ENCODE measurements at regions not wholly inside any gene's neighbourhood (a gene's known extent, or its start where the extent isn't known, plus 50 kb on each side); places are given as distances from the start of the nearest gene placed in this dataset.
A peak's percentile ranks its signal among the peaks of the same experiment; 100 is the strongest.

DNA sequence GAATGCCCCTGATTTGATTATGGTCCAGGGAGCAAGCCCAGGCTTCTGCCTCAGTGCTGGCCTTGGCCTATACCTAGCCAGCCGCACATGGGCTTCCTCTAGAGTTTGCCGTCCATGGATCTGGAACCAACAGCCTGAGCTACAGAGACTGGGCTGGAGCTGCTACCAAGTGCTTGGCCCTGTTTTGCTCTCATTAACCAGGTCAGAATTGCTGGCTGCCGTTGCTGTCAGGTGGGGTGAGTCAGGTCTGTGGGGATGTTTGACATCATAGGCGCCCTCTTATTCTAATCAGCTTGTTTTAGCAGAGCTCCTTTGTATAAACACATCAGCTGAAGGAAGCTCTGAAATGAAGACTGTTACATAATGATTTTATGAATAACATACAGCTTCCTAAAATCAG is 83.1 kb upstream of the PHACTR2 start:
- DNase-seq, result no peak

- DNase-seq, result no peak
These were observed 80.8 kb upstream of the FUCA2 start for GRCh38 chr6:143592335-143592734.

- no peak for DNase-seq
These were observed 79.9 kb upstream of the FUCA2 start for GRCh38 chr6:143591441-143591840.

- no peak for DNase-seq
These were observed 77.6 kb upstream of the FUCA2 start for GRCh38 chr6:143589162-143589561.

GRCh38 chr6:143586557-143586956 is 75.0 kb upstream of the FUCA2 start:
- DNase-seq, result no peak

GRCh38 chr6:143585716-143586115 is 74.2 kb upstream of the FUCA2 start:
- DNase-seq, result no peak

DNA sequence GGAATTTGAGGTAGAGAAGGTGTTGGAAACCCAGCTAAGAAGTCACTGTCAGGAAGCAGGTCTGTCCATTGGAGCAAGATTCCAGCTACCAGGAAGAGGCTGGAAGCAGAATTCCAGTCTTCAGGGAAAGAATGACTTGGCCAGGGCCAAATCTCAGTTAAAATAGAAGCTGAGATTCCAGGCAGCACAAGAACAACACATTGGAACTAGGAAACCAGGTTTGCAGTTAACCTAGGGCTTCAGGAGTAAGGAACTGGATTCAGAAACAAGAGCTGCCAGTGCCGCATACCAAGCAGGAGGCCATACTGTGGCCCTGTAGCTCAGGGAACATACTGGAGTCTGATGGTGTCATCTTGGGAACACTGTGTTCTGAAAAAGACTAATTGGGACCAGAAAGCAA is 73.7 kb upstream of the FUCA2 start:
- DNase-seq, result no peak

DNA sequence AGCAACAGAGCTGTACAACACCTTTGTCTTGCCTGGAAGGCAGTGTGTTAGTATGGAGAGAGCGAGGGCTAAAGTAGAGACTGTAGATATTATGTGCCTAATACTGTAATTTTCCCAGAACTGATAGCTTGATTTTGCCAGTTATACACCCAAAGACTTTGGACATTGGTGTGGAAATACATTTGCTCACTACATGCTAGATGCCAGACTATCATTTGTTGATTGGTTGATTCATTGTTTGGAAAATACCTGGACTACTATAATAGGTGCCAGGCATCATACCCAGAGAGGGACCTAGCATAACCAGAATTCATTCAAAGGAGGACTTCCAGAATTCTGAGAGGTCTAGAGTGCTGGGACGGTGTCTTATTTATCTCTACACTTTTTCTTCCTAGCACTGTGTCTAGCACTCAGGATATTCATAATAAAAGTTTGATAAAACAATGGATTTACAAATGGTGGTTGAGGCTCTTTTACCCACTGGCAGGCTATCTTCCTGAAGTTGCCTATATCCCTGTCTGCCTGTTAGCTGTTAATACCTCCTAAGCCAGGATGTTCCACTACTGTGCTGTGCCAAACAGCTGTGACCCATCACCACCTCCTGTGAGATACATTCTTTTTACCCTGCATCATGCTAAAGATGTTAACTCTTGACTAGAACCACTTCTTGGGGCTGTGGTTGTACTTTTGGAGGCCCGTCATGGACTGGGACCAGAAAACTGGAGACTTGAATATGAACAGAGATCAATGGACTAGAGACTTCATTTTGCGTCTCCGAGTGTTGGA is 72.2 kb upstream of the FUCA2 start:
- DNase-seq, result peak; percentile 82

DNA sequence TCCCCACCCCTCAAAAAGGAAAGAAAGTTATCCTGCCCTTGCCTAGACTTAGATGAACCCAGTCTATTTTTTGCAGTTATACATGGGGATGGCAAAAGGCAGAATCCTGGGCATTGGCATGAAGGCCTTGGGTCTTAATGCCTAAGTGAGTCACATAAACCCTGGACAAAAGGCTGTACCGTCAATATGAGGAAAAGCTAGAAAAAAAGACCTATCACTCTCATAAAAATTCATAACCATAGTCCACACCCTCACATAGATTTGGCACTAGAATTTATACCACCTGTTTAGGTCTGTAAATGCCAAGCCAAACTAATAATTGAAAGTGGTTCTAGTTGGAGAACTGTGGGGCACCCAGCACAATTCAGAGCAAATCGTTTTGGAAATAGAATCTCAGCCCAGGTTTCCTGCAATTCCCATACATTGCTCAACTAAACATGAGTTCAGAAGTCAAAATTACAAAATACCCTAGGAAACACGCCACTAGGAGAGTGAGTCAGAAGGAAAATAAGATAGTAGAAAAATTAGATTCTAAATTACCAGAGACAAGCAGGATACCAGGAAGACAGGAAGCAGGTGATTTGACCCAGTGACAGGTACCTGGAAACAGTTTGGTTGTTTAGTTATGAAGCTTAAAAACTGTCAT is 70.4 kb upstream of the FUCA2 start:
- DNase-seq, result no peak

DNA sequence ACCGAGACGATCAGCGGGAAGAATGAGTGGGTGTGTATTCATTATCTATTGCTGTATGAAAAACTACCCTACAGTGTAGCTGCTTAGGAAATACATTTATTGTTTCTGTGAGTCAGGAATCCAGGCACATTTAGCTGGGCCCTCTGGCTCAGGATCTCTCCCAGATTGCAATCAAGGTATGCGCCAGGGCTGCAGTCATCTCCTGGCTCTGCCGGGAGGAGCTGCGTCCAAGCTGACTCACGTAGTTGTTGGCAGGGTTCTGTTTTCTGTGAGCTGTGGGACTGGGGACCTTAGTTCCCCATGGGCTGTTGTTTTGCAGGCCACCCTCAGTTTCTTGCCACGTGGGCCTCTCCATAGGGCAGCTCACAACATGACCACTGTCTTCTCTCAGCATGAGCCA is 68.2 kb upstream of the FUCA2 start:
- peak; percentile 65 for DNase-seq

GRCh38 chr6:143578054-143578453 is 66.5 kb upstream of the FUCA2 start:
- DNase-seq, result no peak

DNA sequence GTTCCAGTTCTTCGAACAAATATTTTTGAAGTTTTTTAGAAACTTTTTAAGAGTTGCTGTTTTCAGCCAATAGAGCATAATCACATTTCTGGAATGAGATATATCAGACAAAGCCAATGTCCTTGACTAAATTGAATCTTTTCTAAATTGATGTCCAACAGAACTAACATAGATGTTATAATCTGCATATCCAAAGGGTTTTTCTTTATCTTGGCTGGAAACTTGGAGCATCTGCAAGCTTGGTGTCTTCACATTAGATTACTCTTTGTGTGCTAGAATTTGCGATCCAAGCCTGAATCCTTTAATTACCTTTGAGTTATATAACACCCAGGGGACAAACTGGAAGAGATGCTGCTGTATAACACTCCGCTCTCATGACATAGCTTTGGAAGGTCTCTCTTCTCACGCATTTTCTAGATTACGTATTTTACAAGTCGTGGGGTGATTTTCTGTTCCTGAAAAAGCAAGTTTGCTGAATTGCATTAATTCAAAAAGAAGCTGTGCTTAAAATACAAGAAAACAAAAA is 64.4 kb upstream of the FUCA2 start:
- DNase-seq, result no peak

- DNase-seq, result peak; percentile 75
These were observed 63.9 kb upstream of the FUCA2 start for GRCh38 chr6:143575440-143575839.

GRCh38 chr6:143570147-143570853 is 58.8 kb upstream of the FUCA2 start:
- DNase-seq, result no peak

- DNase-seq, result peak; percentile 61
These were observed 57.5 kb upstream of the FUCA2 start for GRCh38 chr6:143569040-143569439.

DNA sequence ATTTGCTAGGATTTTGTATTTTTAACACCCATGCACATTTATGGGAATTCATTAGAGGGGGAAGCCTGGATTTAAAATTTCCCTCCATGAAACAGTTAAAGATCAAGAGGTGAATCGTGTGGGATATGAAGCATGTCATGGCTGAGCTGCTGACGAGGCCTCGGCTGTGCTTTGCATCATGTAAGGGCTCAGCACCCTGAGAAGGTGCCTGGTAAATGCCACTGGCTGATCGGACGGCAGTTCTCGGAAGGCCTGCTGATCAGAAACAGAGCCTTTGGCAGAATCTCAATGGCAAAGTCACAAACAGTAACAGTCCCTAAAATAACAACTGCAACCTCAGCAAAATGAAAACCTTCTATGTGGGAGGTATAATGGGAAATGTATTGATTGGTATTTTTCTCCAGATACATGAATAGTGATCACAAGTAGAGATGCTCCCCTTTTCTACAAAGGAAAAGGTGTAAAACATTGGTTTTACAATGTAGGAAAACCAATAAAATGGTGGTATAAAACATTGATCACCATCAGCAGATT is 53.0 kb upstream of the FUCA2 start:
- no peak for DNase-seq

- DNase-seq, result no peak
These were observed 50.6 kb upstream of the FUCA2 start for GRCh38 chr6:143562143-143562542.

All from fibroblast of skin of abdomen (primary cell).